ENCODE measurements at regions not wholly inside any gene's neighbourhood (a gene's known extent, or its start where the extent isn't known, plus 50 kb on each side); places are given as distances from the start of the nearest gene placed in this dataset.
"Not testable (repeated sequence)": the region's sequence is repeated elsewhere in the genome, so short reads cannot be mapped to it uniquely, and the experiment has no call there.

DNA sequence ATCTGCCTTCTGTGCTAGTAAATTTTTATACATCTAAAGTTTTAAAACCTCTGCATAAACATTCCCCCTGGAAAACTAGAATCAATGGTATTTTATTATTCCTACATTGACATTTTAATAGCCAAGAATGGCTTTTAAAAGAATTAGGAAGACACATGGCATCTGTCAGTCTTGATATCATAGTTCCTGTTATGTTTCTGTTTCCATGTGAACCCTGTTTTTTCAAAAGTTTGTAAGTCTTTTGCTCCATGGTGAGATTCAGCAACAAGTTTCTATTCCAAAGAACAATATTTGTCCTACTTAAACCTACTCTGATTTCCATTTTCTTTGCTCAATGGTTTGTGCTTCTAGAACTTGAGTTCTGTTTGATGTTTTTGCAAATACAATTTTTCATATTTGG lies 95.2 kb downstream of the PLEKHG1 start:
- no peak overlapping the region for H3K27ac ChIP-seq (ENCODE audit: insufficient read depth, low read depth, low read length, poor library complexity, severe bottlenecking)
- H3K4me1 ChIP-seq (ENCODE audit: control insufficient read depth, insufficient read depth, low read length), result peaks cover 5% of the 10 kb centered on the region

DNA sequence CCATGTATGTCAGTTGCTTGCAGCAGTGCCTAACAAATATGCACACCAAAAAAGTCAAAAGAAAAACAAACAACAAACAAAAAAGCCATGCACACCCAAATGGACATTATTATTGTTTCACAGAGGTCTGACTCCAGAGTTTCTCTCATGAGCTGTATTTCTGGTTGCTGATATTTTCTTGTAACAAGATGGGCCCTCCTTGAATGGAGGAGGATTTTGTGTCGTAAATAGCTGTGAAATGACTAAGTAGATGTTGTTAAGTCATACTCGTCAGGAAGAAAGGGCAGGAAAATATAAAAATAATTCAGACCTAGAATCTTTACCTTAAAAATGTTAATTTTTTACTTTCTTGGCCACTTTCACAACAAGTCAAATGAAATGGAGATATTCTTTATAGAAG lies 96.0 kb downstream of the PLEKHG1 start:
- Histone ChIP-seq H3K9me3 (ENCODE audit: control insufficient read depth, low read length) (no peaks in the 10 kb centered on the region), H3K4me1 (ENCODE audit: control insufficient read depth, insufficient read depth, low read length) (no peaks in the 10 kb centered on the region), H3K27ac (ENCODE audit: insufficient read depth, low read depth, low read length, poor library complexity, severe bottlenecking) (no peak overlapping the region), H3K36me3 (ENCODE audit: control insufficient read depth, insufficient read depth, low read length) (no peaks in the 10 kb centered on the region), H3K27me3 (ENCODE audit: control insufficient read depth, insufficient read depth, low read length, poor library complexity, severe bottlenecking) (no peaks in the 10 kb centered on the region), H3K4me3 (ENCODE audit: insufficient read depth, low read depth, low read length) (no peak overlapping the region)
- WGBS, 2 experiments, result 91 to 100% methylated on average over 1 to 2 of the region's 2 CpGs

More for the DNA sequence above, 95.2 kb downstream of the PLEKHG1 start:
- Histone ChIP-seq H3K4me3 (ENCODE audit: insufficient read depth, low read depth, low read length) (no peak overlapping the region), H3K27me3 (ENCODE audit: control insufficient read depth, insufficient read depth, low read length, poor library complexity, severe bottlenecking) (no peaks in the 10 kb centered on the region), H3K9me3 (ENCODE audit: control insufficient read depth, low read length) (no peaks in the 10 kb centered on the region), H3K36me3 (ENCODE audit: control insufficient read depth, insufficient read depth, low read length) (no peaks in the 10 kb centered on the region)

DNA sequence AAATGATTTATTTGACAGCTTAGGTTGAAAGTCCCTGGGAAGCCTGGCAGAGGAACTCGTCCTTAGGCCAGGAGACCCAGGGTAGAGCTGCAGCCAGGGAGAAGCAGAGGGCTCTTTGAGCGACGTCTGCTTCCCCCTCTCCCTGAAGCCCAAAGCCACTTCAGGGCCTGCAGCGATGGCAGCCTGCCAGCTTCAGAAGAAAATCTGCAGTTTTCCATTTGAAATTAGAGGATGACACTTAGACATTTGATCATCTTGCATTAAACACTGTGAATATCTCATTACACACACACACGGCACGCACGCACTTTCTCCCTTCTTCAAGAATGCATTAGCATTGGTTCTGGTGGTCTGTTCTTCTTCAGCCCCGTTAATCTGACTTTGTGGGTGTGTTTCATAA lies 96.5 kb downstream of the PLEKHG1 start:
- H3K36me3 ChIP-seq (ENCODE audit: control insufficient read depth, insufficient read depth, low read length), result no peaks in the 10 kb centered on the region
- H3K27ac ChIP-seq (ENCODE audit: insufficient read depth, low read depth, low read length, poor library complexity, severe bottlenecking), result no peak overlapping the region
- 92 to 93% methylated on average over 8 of the region's 8 CpGs for WGBS, 2 experiments
- no peaks in the 10 kb centered on the region for H3K9me3 ChIP-seq (ENCODE audit: control insufficient read depth, low read length)
- H3K4me3 ChIP-seq (ENCODE audit: insufficient read depth, low read depth, low read length), result no peak overlapping the region
- H3K4me1 ChIP-seq (ENCODE audit: control insufficient read depth, insufficient read depth, low read length), result no peaks in the 10 kb centered on the region
- H3K27me3 ChIP-seq (ENCODE audit: control insufficient read depth, insufficient read depth, low read length, poor library complexity, severe bottlenecking), result no peaks in the 10 kb centered on the region

GRCh38 chr6:150696918-150697317 lies 97.2 kb downstream of the PLEKHG1 start:
- H3K4me3 ChIP-seq (ENCODE audit: insufficient read depth, low read depth, low read length); H3K4me1 ChIP-seq (ENCODE audit: control insufficient read depth, insufficient read depth, low read length); H3K27me3 ChIP-seq (ENCODE audit: control insufficient read depth, insufficient read depth, low read length, poor library complexity, severe bottlenecking); H3K36me3 ChIP-seq (ENCODE audit: control insufficient read depth, insufficient read depth, low read length); H3K27ac ChIP-seq (ENCODE audit: insufficient read depth, low read depth, low read length, poor library complexity, severe bottlenecking); H3K9me3 ChIP-seq (ENCODE audit: control insufficient read depth, low read length): not testable (repeated sequence)
- WGBS, 2 experiments, result 94 to 97% methylated on average over 3 of the region's 3 CpGs

GRCh38 chr6:150697515-150697914 lies 97.8 kb downstream of the PLEKHG1 start:
- no peak overlapping the region for H3K4me3 ChIP-seq (ENCODE audit: insufficient read depth, low read depth, low read length)
- no peaks in the 10 kb centered on the region for H3K4me1 ChIP-seq (ENCODE audit: control insufficient read depth, insufficient read depth, low read length)
- no peaks in the 10 kb centered on the region for H3K36me3 ChIP-seq (ENCODE audit: control insufficient read depth, insufficient read depth, low read length)
- no peaks in the 10 kb centered on the region for H3K27me3 ChIP-seq (ENCODE audit: control insufficient read depth, insufficient read depth, low read length, poor library complexity, severe bottlenecking)
- 31 to 33% methylated on average over 2 of the region's 2 CpGs for WGBS, 2 experiments
- no peaks in the 10 kb centered on the region for H3K9me3 ChIP-seq (ENCODE audit: control insufficient read depth, low read length)
- H3K27ac ChIP-seq (ENCODE audit: insufficient read depth, low read depth, low read length, poor library complexity, severe bottlenecking), result no peak overlapping the region

DNA sequence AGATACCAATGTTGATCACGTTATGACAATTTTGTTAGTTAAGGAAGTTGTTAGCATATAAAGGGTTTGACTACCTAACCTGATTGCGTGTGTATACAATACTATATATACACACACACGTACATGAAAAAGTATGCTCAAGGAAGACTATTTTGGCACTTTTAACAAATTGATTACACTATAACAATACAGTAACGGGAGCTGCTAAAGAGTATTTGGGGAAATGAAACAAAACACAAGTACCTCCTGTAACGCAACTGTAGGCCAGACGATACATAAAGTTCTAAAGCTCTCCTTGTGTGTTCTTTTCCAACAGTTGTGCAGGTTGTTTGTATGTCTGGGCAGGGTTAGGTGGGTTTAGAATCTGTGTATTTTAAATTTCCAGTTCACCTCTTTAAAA lies 98.7 kb downstream of the PLEKHG1 start:
- Histone ChIP-seq H3K9me3 (ENCODE audit: control insufficient read depth, low read length) (no peaks in the 10 kb centered on the region), H3K27ac (ENCODE audit: insufficient read depth, low read depth, low read length, poor library complexity, severe bottlenecking) (no peak overlapping the region), H3K27me3 (ENCODE audit: control insufficient read depth, insufficient read depth, low read length, poor library complexity, severe bottlenecking) (no peaks in the 10 kb centered on the region), H3K4me1 (ENCODE audit: control insufficient read depth, insufficient read depth, low read length) (no peaks in the 10 kb centered on the region), H3K4me3 (ENCODE audit: insufficient read depth, low read depth, low read length) (no peak overlapping the region), H3K36me3 (ENCODE audit: control insufficient read depth, insufficient read depth, low read length) (no peaks in the 10 kb centered on the region)
- WGBS, 2 experiments, result 71 to 77% methylated on average over 5 to 6 of the region's 6 CpGs

DNA sequence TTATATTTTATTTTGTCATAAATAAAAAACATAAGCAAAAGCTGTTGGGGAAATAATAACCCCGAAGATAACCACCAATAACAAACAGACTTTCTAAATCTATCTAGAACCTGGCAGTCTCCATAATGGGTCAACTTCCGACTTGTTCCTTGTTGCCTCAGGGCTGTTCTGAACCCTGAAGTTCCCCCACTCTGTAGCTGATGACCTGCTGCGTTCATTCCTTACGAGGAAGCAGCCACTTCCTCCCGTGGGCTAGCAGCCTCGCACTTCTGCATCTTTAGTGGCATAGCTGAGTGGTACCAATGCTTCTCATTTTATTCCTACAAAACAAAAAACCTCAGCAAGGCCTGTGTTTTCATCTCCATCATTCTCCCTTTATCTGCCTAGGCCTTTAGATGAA lies 103.0 kb downstream of the PLEKHG1 start:
- WGBS, 2 experiments, result 86 to 88% methylated on average over 6 of the region's 6 CpGs
- Histone ChIP-seq H3K4me3 (ENCODE audit: insufficient read depth, low read depth, low read length) (no peak overlapping the region), H3K9me3 (ENCODE audit: control insufficient read depth, low read length) (no peaks in the 10 kb centered on the region), H3K4me1 (ENCODE audit: control insufficient read depth, insufficient read depth, low read length) (no peaks in the 10 kb centered on the region), H3K27ac (ENCODE audit: insufficient read depth, low read depth, low read length, poor library complexity, severe bottlenecking) (no peak overlapping the region), H3K27me3 (ENCODE audit: control insufficient read depth, insufficient read depth, low read length, poor library complexity, severe bottlenecking) (no peaks in the 10 kb centered on the region), H3K36me3 (ENCODE audit: control insufficient read depth, insufficient read depth, low read length) (no peaks in the 10 kb centered on the region)

DNA sequence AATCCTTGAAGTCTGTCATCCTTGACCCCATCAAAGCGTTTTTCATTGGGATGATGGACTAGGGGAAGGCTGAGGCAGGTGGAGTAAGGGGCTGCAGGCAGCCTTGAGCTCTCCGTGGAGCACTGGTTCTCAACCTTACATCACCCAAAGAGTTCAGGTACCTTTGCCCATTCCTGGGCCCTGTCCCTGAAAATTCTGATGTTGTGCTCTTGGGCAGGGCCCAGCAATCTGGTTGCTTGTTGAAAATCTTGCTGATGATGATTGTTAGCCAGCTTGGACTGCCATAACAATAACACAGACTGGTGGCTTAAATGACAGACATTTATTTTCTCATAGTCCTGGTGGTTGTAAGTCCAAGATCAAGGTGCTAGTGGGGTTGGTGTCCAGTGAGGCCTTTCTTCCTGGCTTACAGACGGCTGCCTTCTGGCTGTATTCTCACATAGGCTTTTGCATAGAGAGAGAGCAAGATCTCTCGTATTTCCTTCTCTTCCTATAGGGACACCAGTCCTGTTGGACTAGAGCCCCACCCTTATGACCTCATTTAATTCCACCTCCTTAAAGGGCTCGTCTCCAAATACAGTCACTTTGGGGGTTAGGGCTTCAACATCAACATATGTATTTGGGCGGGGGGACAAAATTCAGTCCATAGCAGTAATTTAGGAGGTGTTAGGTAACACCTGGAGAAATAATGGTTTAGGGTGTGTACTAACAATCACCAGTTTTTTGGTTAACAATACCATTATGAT lies 104.9 kb downstream of the PLEKHG1 start:
- Histone ChIP-seq H3K36me3 (ENCODE audit: control insufficient read depth, insufficient read depth, low read length) (no peaks in the 10 kb centered on the region), H3K4me1 (ENCODE audit: control insufficient read depth, insufficient read depth, low read length) (no peaks in the 10 kb centered on the region), H3K27me3 (ENCODE audit: control insufficient read depth, insufficient read depth, low read length, poor library complexity, severe bottlenecking) (no peaks in the 10 kb centered on the region), H3K27ac (ENCODE audit: insufficient read depth, low read depth, low read length, poor library complexity, severe bottlenecking) (no peak overlapping the region), H3K9me3 (ENCODE audit: control insufficient read depth, low read length) (no peaks in the 10 kb centered on the region), H3K4me3 (ENCODE audit: insufficient read depth, low read depth, low read length) (no peak overlapping the region)
- WGBS, 2 experiments, result 85 to 92% methylated on average over 6 of the region's 6 CpGs

DNA sequence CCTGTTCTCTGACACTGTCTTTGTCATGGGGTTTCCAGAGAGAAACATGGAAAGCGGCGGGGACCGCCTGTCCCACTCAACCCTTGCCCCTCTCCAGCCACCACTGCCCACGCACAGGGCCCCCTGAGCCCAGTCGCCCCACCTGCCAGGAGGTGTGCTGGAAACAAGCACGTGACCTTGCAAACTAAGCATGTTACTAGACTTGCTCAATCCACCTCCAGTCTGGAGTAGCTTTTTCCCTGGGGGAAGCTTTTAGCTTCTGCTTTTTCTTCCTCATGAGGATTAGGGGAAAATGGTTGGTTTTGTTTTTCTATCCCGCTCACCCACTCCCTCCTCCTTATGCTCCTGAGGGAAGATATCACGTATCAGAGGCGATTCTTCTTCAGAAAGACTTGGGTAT lies 105.7 kb downstream of the PLEKHG1 start:
- Histone ChIP-seq H3K36me3 (ENCODE audit: control insufficient read depth, insufficient read depth, low read length) (no peaks in the 10 kb centered on the region), H3K27me3 (ENCODE audit: control insufficient read depth, insufficient read depth, low read length, poor library complexity, severe bottlenecking) (no peaks in the 10 kb centered on the region), H3K27ac (ENCODE audit: insufficient read depth, low read depth, low read length, poor library complexity, severe bottlenecking) (no peak overlapping the region), H3K9me3 (ENCODE audit: control insufficient read depth, low read length) (no peaks in the 10 kb centered on the region), H3K4me3 (ENCODE audit: insufficient read depth, low read depth, low read length) (no peak overlapping the region), H3K4me1 (ENCODE audit: control insufficient read depth, insufficient read depth, low read length) (no peaks in the 10 kb centered on the region)
- WGBS, 2 experiments, result 82 to 86% methylated on average over 9 of the region's 9 CpGs

GRCh38 chr6:150710236-150710635 lies 110.6 kb downstream of the PLEKHG1 start:
- H3K4me3 ChIP-seq (ENCODE audit: insufficient read depth, low read depth, low read length), result no peak overlapping the region
- H3K4me1 ChIP-seq (ENCODE audit: control insufficient read depth, insufficient read depth, low read length), result peaks cover 19% of the 10 kb centered on the region
- no peaks in the 10 kb centered on the region for H3K27me3 ChIP-seq (ENCODE audit: control insufficient read depth, insufficient read depth, low read length, poor library complexity, severe bottlenecking)
- no peaks in the 10 kb centered on the region for H3K9me3 ChIP-seq (ENCODE audit: control insufficient read depth, low read length)
- WGBS, 2 experiments, result 83 to 92% methylated on average over 5 to 6 of the region's 6 CpGs
- no peak overlapping the region for H3K27ac ChIP-seq (ENCODE audit: insufficient read depth, low read depth, low read length, poor library complexity, severe bottlenecking)
- no peaks in the 10 kb centered on the region for H3K36me3 ChIP-seq (ENCODE audit: control insufficient read depth, insufficient read depth, low read length)

- 94 to 97% methylated on average over 4 of the region's 4 CpGs for WGBS, 2 experiments
- H3K27me3 ChIP-seq (ENCODE audit: control insufficient read depth, insufficient read depth, low read length, poor library complexity, severe bottlenecking), result no peaks in the 10 kb centered on the region
- no peaks in the 10 kb centered on the region for H3K9me3 ChIP-seq (ENCODE audit: control insufficient read depth, low read length)
- no peaks in the 10 kb centered on the region for H3K36me3 ChIP-seq (ENCODE audit: control insufficient read depth, insufficient read depth, low read length)
- H3K4me3 ChIP-seq (ENCODE audit: insufficient read depth, low read depth, low read length), result no peak overlapping the region
- no peak overlapping the region for H3K27ac ChIP-seq (ENCODE audit: insufficient read depth, low read depth, low read length, poor library complexity, severe bottlenecking)
- H3K4me1 ChIP-seq (ENCODE audit: control insufficient read depth, insufficient read depth, low read length), result peaks cover 19% of the 10 kb centered on the region
Observed at GRCh38 chr6:150711061-150711460, 111.4 kb downstream of the PLEKHG1 start.
